ENCODE measurements at regions not wholly inside any gene's neighbourhood (a gene's known extent, or its start where the extent isn't known, plus 50 kb on each side); places are given as distances from the start of the nearest gene placed in this dataset.

GRCh38 chr6:6842291-6842690 is 253.8 kb downstream of the LY86 start:
- Histone ChIP-seq H2BK15ac (ENCODE audit: low read depth, low read length) (no peak overlapping the region), H3K27me3 (ENCODE audit: insufficient read depth, low read length) (no peaks in the 10 kb centered on the region), H2BK120ac (ENCODE audit: low read depth, low read length, poor library complexity, severe bottlenecking) (no peak overlapping the region), H2AFZ (ENCODE audit: low read length) (no peak overlapping the region), H2BK12ac (ENCODE audit: insufficient read length, low read depth, low read length) (no peak overlapping the region), H3K9me3 (ENCODE audit: control insufficient read depth, low read depth, low read length) (no peaks in the 10 kb centered on the region), H3K23ac (ENCODE audit: insufficient read length, low read depth, low read length) (no peak overlapping the region), H3K9ac (ENCODE audit: extremely low read depth, insufficient read length, low read length) (no peak overlapping the region), H4K5ac (ENCODE audit: insufficient read length, low read depth, low read length) (no peak overlapping the region), H3K18ac (ENCODE audit: insufficient read length, low read depth, low read length) (no peak overlapping the region), H3K79me1 (ENCODE audit: insufficient read depth, low read depth, low read length, poor library complexity, severe bottlenecking) (no peaks in the 10 kb centered on the region), H2AK5ac (ENCODE audit: insufficient read length, low read length) (no peak overlapping the region), H3K4me2 (ENCODE audit: insufficient read depth, insufficient read length, low read length) (no peak overlapping the region), H4K91ac (ENCODE audit: insufficient read length, low read depth, low read length) (no peak overlapping the region), H3K4me1 (ENCODE audit: insufficient read depth, low read length) (peaks cover 3% of the 10 kb centered on the region; the same call in 1 of the 2 replicates), H2BK20ac (ENCODE audit: low read depth, low read length, poor library complexity, severe bottlenecking) (no peak overlapping the region), H3K4ac (ENCODE audit: low read depth, low read length) (no peak overlapping the region), H3K23me2 (ENCODE audit: insufficient read length, low read depth, low read length, poor library complexity, severe bottlenecking) (no peaks in the 10 kb centered on the region), H3K56ac (ENCODE audit: insufficient read length, low read depth, low read length) (no peak overlapping the region), H3K79me2 (ENCODE audit: insufficient read depth, low read length) (no peaks in the 10 kb centered on the region), H3K27ac (ENCODE audit: insufficient read length, low read depth, low read length) (no peak overlapping the region), H4K20me1 (ENCODE audit: control insufficient read depth, insufficient read depth, insufficient read length) (no peaks in the 10 kb centered on the region), H3K14ac (ENCODE audit: insufficient read depth, low read length) (no peak overlapping the region), H3T11ph (ENCODE audit: low read length) (no peak overlapping the region), H4K8ac (replicated peaks; ENCODE audit: insufficient read length, low read depth, low read length) (no peak overlapping the region), H2BK5ac (ENCODE audit: insufficient read length, low read length) (no peak overlapping the region)
- no peak overlapping the region for H3K4me3 Mint-ChIP-seq
- H3K27ac Mint-ChIP-seq: no peak overlapping the region
- DNase-seq: no peak
- H3K4me1 Mint-ChIP-seq: peaks cover 4 to 8% of the 10 kb centered on the region in 2 experiments; a peak in 3 of 4 replicates
- peaks cover 2 to 12% of the 10 kb centered on the region in 2 experiments; a peak in 2 of 5 replicates for H3K9me3 Mint-ChIP-seq
- peaks cover 17% of the 10 kb centered on the region for H3K27me3 Mint-ChIP-seq (ENCODE audit: low read depth)
- no peak for TF ChIP-seq CTCF (conservative IDR thresholded peaks at IDR 0.05)
- no CpG with 5 or more reads among the region's 5 CpGs for WGBS (ENCODE audit: extremely low coverage, insufficient read length, low lambda C conversion rate)
- H3K36me3 Mint-ChIP-seq (ENCODE audit: insufficient read depth in 1 of 3, low read depth in 3 of 3): no peaks in the 10 kb centered on the region; a peak in 1 of 7 replicates
